ENCODE measurements at regions not wholly inside any gene's neighbourhood (a gene's known extent, or its start where the extent isn't known, plus 50 kb on each side); places are given as distances from the start of the nearest gene placed in this dataset.

- intact Hi-C loops (cut with micrococcal nuclease; ENCODE audit: unreplicated experiment): no loop called here
- Histone ChIP-seq H3K4me3 (replicated peaks in 1 of 3; ENCODE audit: insufficient read depth in 1 of 3, low read depth in 2 of 3, low read length in 3 of 3) (no peak overlapping the region), H3K4me1 (ENCODE audit: insufficient read depth, low read length) (no peaks in the 10 kb centered on the region), H4K20me1 (ENCODE audit: insufficient read depth, low read length) (no peaks in the 10 kb centered on the region), H3K4me2 (ENCODE audit: low read depth, low read length) (no peak overlapping the region), H3K27ac (ENCODE audit: extremely low read length, insufficient read depth, low read length) (no peak overlapping the region), H3K27me3 (ENCODE audit: control insufficient read depth in 1 of 2, insufficient read depth in 2 of 2, low read length in 2 of 2) (no peaks in the 10 kb centered on the region), H3K79me2 (ENCODE audit: insufficient read depth, low read length) (no peaks in the 10 kb centered on the region), H3K36me3 (replicated peaks in 1 of 2; ENCODE audit: control insufficient read depth in 1 of 2, insufficient read depth in 2 of 2, low read length in 2 of 2) (no peaks in the 10 kb centered on the region), H3K9me3 (ENCODE audit: low read length) (no peaks in the 10 kb centered on the region), H2AFZ (ENCODE audit: low read length) (no peak overlapping the region), H3K9ac (ENCODE audit: insufficient read depth, low read depth, low read length) (no peak overlapping the region)
- no peak for DNase-seq (ENCODE audit: low spot score)
- in situ Hi-C loops (cut with HindIII; ENCODE audit: extremely low pct_ligation_motif_present, low pct_unique_long_range_greater_than_20kb): no loop called here
- ATAC-seq: no peak
- no peak for FAIRE-seq
- WGBS (ENCODE audit: low lambda C conversion rate): 72% methylated on average over 6 of the region's 6 CpGs
- POLR2A ChIA-PET: no interaction called here
- CTCF ChIA-PET (ENCODE audit: low intra/inter-chr PET ratio, low total read pairs): no interaction called here
- TF ChIP-seq SKI (IDR thresholded peaks at IDR 0.05; ENCODE audit: partially characterized antibody) (no peak), ZFAT (CRISPR knock-in tag; conservative IDR thresholded peaks at IDR 0.05) (no peak), ZNF580 (CRISPR knock-in tag; IDR thresholded peaks at IDR 0.05; ENCODE audit: borderline replicate concordance, low read depth) (no peak), SP5 (CRISPR knock-in tag; IDR thresholded peaks at IDR 0.05; ENCODE audit: borderline replicate concordance, low read depth) (no peak), GABPA (IDR thresholded peaks at IDR 0.05; ENCODE audit: low read depth, low read length) (no peak), GABPA (CRISPR knock-in tag; IDR thresholded peaks at IDR 0.05; ENCODE audit: low read depth) (no peak), ZFYVE20 (CRISPR knock-in tag; IDR thresholded peaks at IDR 0.05; ENCODE audit: borderline replicate concordance, low read depth) (no peak), UBTF (CRISPR knock-in tag; IDR thresholded peaks at IDR 0.05) (no peak)
- TF ChIP-seq, protein P1, sequence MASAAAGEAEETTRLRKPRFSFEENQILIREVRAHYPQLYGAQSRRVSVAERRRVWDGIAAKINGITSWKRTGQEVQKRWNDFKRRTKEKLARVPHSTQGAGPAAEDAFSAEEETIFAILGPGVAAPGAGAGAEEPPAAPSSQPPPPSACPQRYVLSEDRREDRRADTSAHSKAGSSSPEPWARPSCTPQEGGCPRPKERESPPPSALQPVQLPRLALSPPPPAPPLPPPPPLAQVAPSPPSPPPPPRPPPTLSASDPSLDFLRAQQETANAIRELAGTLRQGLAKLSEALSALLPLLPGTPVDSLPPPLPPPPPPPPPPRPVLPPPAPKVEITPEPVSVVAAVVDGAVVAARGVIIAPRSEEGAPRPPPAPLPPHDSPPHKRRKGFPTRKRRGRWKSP (CRISPR knock-in tag; IDR thresholded peaks at IDR 0.05): no peak
- TF ChIP-seq, protein P2, sequence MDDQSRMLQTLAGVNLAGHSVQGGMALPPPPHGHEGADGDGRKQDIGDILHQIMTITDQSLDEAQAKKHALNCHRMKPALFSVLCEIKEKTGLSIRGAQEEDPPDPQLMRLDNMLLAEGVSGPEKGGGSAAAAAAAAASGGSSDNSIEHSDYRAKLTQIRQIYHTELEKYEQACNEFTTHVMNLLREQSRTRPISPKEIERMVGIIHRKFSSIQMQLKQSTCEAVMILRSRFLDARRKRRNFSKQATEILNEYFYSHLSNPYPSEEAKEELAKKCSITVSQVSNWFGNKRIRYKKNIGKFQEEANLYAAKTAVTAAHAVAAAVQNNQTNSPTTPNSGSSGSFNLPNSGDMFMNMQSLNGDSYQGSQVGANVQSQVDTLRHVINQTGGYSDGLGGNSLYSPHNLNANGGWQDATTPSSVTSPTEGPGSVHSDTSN (CRISPR knock-in tag; IDR thresholded peaks at IDR 0.05; ENCODE audit: borderline replicate concordance): no peak
- BruUV-seq (replicated peaks): no TSS peak
These were observed 180.3 kb upstream of the PARD3B start for GRCh38 chr2:204364860-204365535.
